KMS-11 (cell line): ENCODE measurements at regions not wholly inside any gene's neighbourhood (a gene's known extent, or its start where the extent isn't known, plus 50 kb on each side); places are given as distances from the start of the nearest gene placed in this dataset.

ENCODE experiments used
- H2AFZ ChIP-seq: fragments of 200-600 bp; sonication (generic); 2 replicates; pipeline ENCODE4 v1.6.1; 2016; ENCODE audit warnings: antibody characterized with exemption, mixed run types, low read depth
- H3K27ac ChIP-seq: fragments of 200-600 bp; sonication (generic); 2 replicates; pipeline ENCODE4 v1.6.1; 2016; ENCODE audit warnings: mild to moderate bottlenecking, mixed run types
- H3K27me3 ChIP-seq: fragments of 200-600 bp; sonication (generic); 2 replicates; pipeline ENCODE4 v1.6.1; 2017; ENCODE audit warnings: mild to moderate bottlenecking, low read depth, mixed run types, moderate library complexity; ENCODE audit not compliant: insufficient read depth
- H3K36me3 ChIP-seq: fragments of 200-600 bp; sonication (generic); 2 replicates; pipeline ENCODE4 v1.6.1; 2017; ENCODE audit warnings: mild to moderate bottlenecking, mixed run types; ENCODE audit not compliant: insufficient read depth
- H3K4me1 ChIP-seq: fragments of 200-600 bp; sonication (generic); 2 replicates; pipeline ENCODE4 v1.6.1; 2016; ENCODE audit warnings: mild to moderate bottlenecking, low read depth, mixed run types; ENCODE audit not compliant: poor library complexity, severe bottlenecking
- H3K4me2 ChIP-seq: fragments of 200-600 bp; sonication (generic); 2 replicates; pipeline ENCODE4 v1.7.0; 2016; ENCODE audit warnings: mild to moderate bottlenecking, mixed run types
- H3K4me3 ChIP-seq: fragments of 200-600 bp; sonication (generic); IDR thresholded peaks from 2 replicates; pipeline ENCODE4 v1.6.1; 2017; ENCODE audit warnings: low read depth, low read length, mixed read lengths; ENCODE audit not compliant: insufficient read depth
- H3K79me2 ChIP-seq: fragments of 200-600 bp; sonication (generic); 2 replicates; pipeline ENCODE4 v1.6.1; 2016; ENCODE audit warnings: low read depth, mixed run types; ENCODE audit not compliant: insufficient read depth
- H3K9ac ChIP-seq: fragments of 200-600 bp; sonication (generic); 2 replicates; pipeline ENCODE4 v1.6.1; 2016; ENCODE audit warnings: mild to moderate bottlenecking, mixed run types
- H4K20me1 ChIP-seq: fragments of 200-600 bp; sonication (generic); 2 replicates; pipeline ENCODE4 v1.6.1; 2016; ENCODE audit warnings: mild to moderate bottlenecking, mixed run types; ENCODE audit not compliant: insufficient read depth
- CTCF ChIP-seq: fragments of 200-600 bp; sonication (generic); conservative IDR thresholded peaks from 2 replicates; pipeline ENCODE4 v1.6.1; 2017; ENCODE audit warnings: low read depth, mild to moderate bottlenecking, antibody characterized with exemption, low read length, moderate library complexity, mixed read lengths

GRCh38 chr6:139983555-139984276 is 609.3 kb upstream of the CITED2 start:
- no peak for TF ChIP-seq CTCF
- Histone ChIP-seq H3K9ac (no peak overlapping the region), H3K79me2 (no peaks in the 10 kb centered on the region), H4K20me1 (no peaks in the 10 kb centered on the region), H2AFZ (no peak overlapping the region), H3K4me2 (no peak overlapping the region), H3K27ac (no peak overlapping the region), H3K27me3 (no peaks in the 10 kb centered on the region), H3K4me1 (no peaks in the 10 kb centered on the region), H3K36me3 (no peaks in the 10 kb centered on the region), H3K4me3 (no peak overlapping the region)

- Histone ChIP-seq H2AFZ (no peak overlapping the region), H3K27ac (no peak overlapping the region), H3K27me3 (no peaks in the 10 kb centered on the region), H4K20me1 (no peaks in the 10 kb centered on the region), H3K79me2 (no peaks in the 10 kb centered on the region), H3K4me1 (no peaks in the 10 kb centered on the region), H3K4me3 (no peak overlapping the region), H3K4me2 (no peak overlapping the region), H3K9ac (no peak overlapping the region), H3K36me3 (no peaks in the 10 kb centered on the region)
- no peak for TF ChIP-seq CTCF
These were observed 608.3 kb upstream of the CITED2 start for GRCh38 chr6:139982652-139983295.

GRCh38 chr6:139982195-139982594 is 607.7 kb upstream of the CITED2 start:
- Histone ChIP-seq H3K27me3 (no peaks in the 10 kb centered on the region), H3K27ac (no peak overlapping the region), H3K4me2 (no peak overlapping the region), H3K4me3 (no peak overlapping the region), H3K9ac (no peak overlapping the region), H3K4me1 (no peaks in the 10 kb centered on the region), H4K20me1 (no peaks in the 10 kb centered on the region), H3K36me3 (no peaks in the 10 kb centered on the region), H3K79me2 (no peaks in the 10 kb centered on the region), H2AFZ (no peak overlapping the region)
- TF ChIP-seq CTCF: no peak

GRCh38 chr6:139981768-139982181 is 607.3 kb upstream of the CITED2 start:
- Histone ChIP-seq H3K4me2 (no peak overlapping the region), H3K4me3 (no peak overlapping the region), H3K27ac (no peak overlapping the region)

More at GRCh38 chr6:139981768-139982181, 607.3 kb upstream of the CITED2 start:
- H2AFZ ChIP-seq: no peak overlapping the region
- no peak overlapping the region for H3K9ac ChIP-seq
- no peaks in the 10 kb centered on the region for H3K27me3 ChIP-seq
- no peaks in the 10 kb centered on the region for H3K79me2 ChIP-seq
- no peaks in the 10 kb centered on the region for H4K20me1 ChIP-seq
- H3K4me1 ChIP-seq: no peaks in the 10 kb centered on the region
- H3K36me3 ChIP-seq: no peaks in the 10 kb centered on the region
- no peak for TF ChIP-seq CTCF
